H1 (cell line): ENCODE measurements at regions not wholly inside any gene's neighbourhood (a gene's known extent, or its start where the extent isn't known, plus 50 kb on each side); places are given as distances from the start of the nearest gene placed in this dataset.

Source experiments
- CTCF ChIA-PET: fragments of 300-600 bp; sonication (Branson Sonifier 250); formaldehyde crosslinking; loops from one replicate; lab custom pipeline; 2021; ENCODE audit not compliant: partially characterized antibody; lab: Charles Lee
- POLR2A ChIA-PET: fragments of 300-600 bp; sonication (Branson Sonifier 250); formaldehyde crosslinking; loops from one replicate; lab custom pipeline; 2021; ENCODE audit warnings: inconsistent platforms; ENCODE audit not compliant: partially characterized antibody; lab: Charles Lee
- DNase-seq, 2 experiments: peaks; one replicate each; pipeline versions ENCODE4 v3.0.0 to v3.0.0-alpha.2; 2010 to 2022; ENCODE audit warnings: low spot score in 2 of 2, low read depth in 1 of 2, mixed read lengths in 1 of 2
- FAIRE-seq: peaks from 2 replicates; lab custom pipeline; 2011; peaks lifted over from hg19 to GRCh38; lab: Jason Lieb, UNC
- H2AFZ ChIP-seq: 2 replicates; pipeline ENCODE4 v1.8.1; 2012; ENCODE audit warnings: low read length, inconsistent platforms
- H2AK5ac ChIP-seq: 2 replicates; pipeline ENCODE4 v1.6.1; 2013; ENCODE audit warnings: low read depth, low read length
- H2BK120ac ChIP-seq: replicated peaks from 2 replicates; pipeline ENCODE3; 2013; ENCODE audit warnings: low read depth, low read length, inconsistent platforms
- H2BK12ac ChIP-seq: 2 replicates; pipeline ENCODE4 v1.6.1; 2013; ENCODE audit warnings: low read depth, low read length
- H2BK15ac ChIP-seq: 2 replicates; pipeline ENCODE4 v1.6.1; 2013; ENCODE audit warnings: low read length
- H2BK20ac ChIP-seq: 2 replicates; pipeline ENCODE4 v1.6.1; 2013; ENCODE audit warnings: low read length
- H2BK5ac ChIP-seq: 2 replicates; pipeline ENCODE4 v1.6.1; 2013; ENCODE audit warnings: low read depth, low read length
- H3K14ac ChIP-seq: 2 replicates; pipeline ENCODE4 v1.6.1; 2013; ENCODE audit warnings: inconsistent platforms; ENCODE audit not compliant: insufficient read length
- H3K18ac ChIP-seq: 2 replicates; pipeline ENCODE4 v1.6.1; 2013; ENCODE audit warnings: low read length; ENCODE audit errors: extremely low read depth
- H3K23ac ChIP-seq: 2 replicates; pipeline ENCODE4 v1.6.1; 2013; ENCODE audit warnings: inconsistent platforms; ENCODE audit not compliant: insufficient read length
- H3K23me2 ChIP-seq: 2 replicates; pipeline ENCODE4 v1.6.1; 2013; ENCODE audit warnings: low read depth, low read length
- H3K27ac ChIP-seq: 2 replicates; pipeline ENCODE4 v1.6.1; 2011; ENCODE audit warnings: low read depth, low read length, inconsistent platforms
- H3K27me3 ChIP-seq, 4 experiments: replicated peaks in 1 of 4; 1 replicate in 1 of 4; 2 replicates in 3 of 4; pipeline versions ENCODE4 v1.6.1 to v1.8.1; 2011 to 2013; ENCODE audit warnings: low read length in 3 of 4, mild to moderate bottlenecking in 3 of 4, inconsistent platforms in 2 of 4, mixed read lengths in 2 of 4, moderate library complexity in 1 of 4; ENCODE audit not compliant: control insufficient read depth in 3 of 4, insufficient read depth in 3 of 4; ENCODE audit errors: extremely low read depth in 1 of 4
- H3K36me3 ChIP-seq, 4 experiments: 2 replicates each; pipeline versions ENCODE4 v1.6.1 to v1.8.1; 2011 to 2013; ENCODE audit warnings: mild to moderate bottlenecking in 4 of 4, low read length in 3 of 4, moderate library complexity in 2 of 4, control low read depth in 1 of 4, inconsistent platforms in 1 of 4; ENCODE audit not compliant: insufficient read depth in 4 of 4, control insufficient read depth in 2 of 4
- H3K4ac ChIP-seq: replicated peaks from 2 replicates; pipeline ENCODE3; 2013; ENCODE audit warnings: low read length, low read depth, mixed read lengths, inconsistent platforms; ENCODE audit not compliant: insufficient read length
- H3K4me1 ChIP-seq, 4 experiments: replicated peaks in 1 of 4; 1 replicate in 1 of 4; 2 replicates in 3 of 4; pipeline versions ENCODE4 v1.6.1 to v1.8.1; 2011 to 2013; ENCODE audit warnings: low read length in 3 of 4, inconsistent platforms in 2 of 4, mixed read lengths in 1 of 4; ENCODE audit not compliant: insufficient read depth in 4 of 4, control insufficient read depth in 3 of 4
- H3K4me2 ChIP-seq, 2 experiments: 2 replicates each; pipeline versions ENCODE4 v1.6.1 to v1.8.1; 2011 to 2013; ENCODE audit warnings: low read depth in 2 of 2, low read length in 2 of 2, control low read depth in 1 of 2, inconsistent platforms in 1 of 2, mild to moderate bottlenecking in 1 of 2; ENCODE audit not compliant: insufficient read depth in 1 of 2
- H3K4me3 ChIP-seq, 4 experiments: fragments of 200-600, 300-600 bp in 1 of 4; sonication (generic), shearing (Covaris generic), sonication (Bioruptor Twin) in 1 of 4; 2 replicates each; pipeline versions ENCODE4 v1.5.1 to v1.8.1; 2011 to 2016; ENCODE audit warnings: low read length in 4 of 4, low read depth in 3 of 4, control low read depth in 2 of 4, inconsistent platforms in 2 of 4, mild to moderate bottlenecking in 2 of 4, mixed read lengths in 1 of 4, moderate library complexity in 1 of 4; ENCODE audit not compliant: insufficient read depth in 2 of 4; ENCODE audit errors: extremely low read depth in 1 of 4
- H3K56ac ChIP-seq: replicated peaks from 2 replicates; pipeline ENCODE3; 2013; ENCODE audit warnings: low read depth, mild to moderate bottlenecking, mixed read lengths, low read length, inconsistent platforms; ENCODE audit not compliant: insufficient read length
- H3K79me1 ChIP-seq: 2 replicates; pipeline ENCODE4 v1.6.1; 2013; ENCODE audit warnings: low read depth, low read length, control low read depth
- H3K79me2 ChIP-seq, 2 experiments: 2 replicates each; pipeline versions ENCODE4 v1.6.1 to v1.8.1; 2012 to 2013; ENCODE audit warnings: low read length in 2 of 2, mild to moderate bottlenecking in 2 of 2, inconsistent platforms in 1 of 2; ENCODE audit not compliant: insufficient read depth in 2 of 2, control insufficient read depth in 1 of 2
- H3K9ac ChIP-seq, 4 experiments: replicated peaks in 1 of 4; 1 replicate in 1 of 4; 2 replicates in 3 of 4; pipeline versions ENCODE4 v1.6.1 to v1.8.1; 2011 to 2013; ENCODE audit warnings: low read depth in 3 of 4, low read length in 3 of 4, control low read depth in 2 of 4, mild to moderate bottlenecking in 2 of 4, moderate library complexity in 2 of 4, inconsistent platforms in 1 of 4; ENCODE audit errors: extremely low read depth in 1 of 4
- H3K9me3 ChIP-seq, 2 experiments: 2 replicates each; pipeline versions ENCODE4 v1.6.1 to v1.8.1; 2012 to 2013; ENCODE audit warnings: mild to moderate bottlenecking in 2 of 2, moderate library complexity in 2 of 2, control low read depth in 1 of 2, inconsistent platforms in 1 of 2, low read depth in 1 of 2, low read length in 1 of 2, mixed read lengths in 1 of 2; ENCODE audit not compliant: insufficient read depth in 2 of 2
- H4K20me1 ChIP-seq, 2 experiments: replicated peaks in 1 of 2; 2 replicates each; pipeline versions ENCODE3 to v1.8.1; 2011 to 2013; ENCODE audit warnings: inconsistent platforms in 2 of 2, low read length in 2 of 2, mild to moderate bottlenecking in 1 of 2; ENCODE audit not compliant: insufficient read depth in 2 of 2, control insufficient read depth in 1 of 2
- H4K5ac ChIP-seq: 2 replicates; pipeline ENCODE4 v1.6.1; 2013; ENCODE audit warnings: low read length, low read depth, mixed read lengths, inconsistent platforms; ENCODE audit not compliant: insufficient read length
- H4K8ac ChIP-seq: 2 replicates; pipeline ENCODE4 v1.8.0; 2013; ENCODE audit warnings: mild to moderate bottlenecking, moderate library complexity, low read length, inconsistent platforms; ENCODE audit not compliant: insufficient read depth; ENCODE audit errors: extremely low read depth
- H4K91ac ChIP-seq: replicated peaks from 2 replicates; pipeline ENCODE3; 2013; ENCODE audit warnings: low read length, mixed read lengths, inconsistent platforms; ENCODE audit not compliant: insufficient read length
- ASH2L ChIP-seq: fragments of 200-600, 300-600 bp; sonication (generic); IDR thresholded peaks from one replicate; pipeline ENCODE4 v1.7.1; 2017; ENCODE audit warnings: low read length
- CBX5 ChIP-seq: fragments of 300-800, 300-1000 bp; sonication (generic); IDR thresholded peaks from 2 replicates; pipeline ENCODE4 v1.7.1; 2016; ENCODE audit warnings: antibody characterized with exemption, low read length, low read depth
- EZH2 ChIP-seq: fragments of 200-600 bp; sonication (generic); IDR thresholded peaks from 2 replicates; pipeline ENCODE4 v1.7.1; 2012; ENCODE audit warnings: low read depth, mild to moderate bottlenecking, moderate library complexity, low read length, inconsistent platforms; ENCODE audit not compliant: severe bottlenecking
- HDAC2 ChIP-seq, 2 experiments: fragments of 300-600 bp in 1 of 2; sonication (generic) in 1 of 2; IDR thresholded peaks; 2 replicates each; pipeline ENCODE4 v1.6.1; 2011 to 2012; ENCODE audit warnings: low read depth in 2 of 2, low read length in 2 of 2, mild to moderate bottlenecking in 2 of 2, moderate library complexity in 2 of 2, borderline replicate concordance in 1 of 2, inconsistent platforms in 1 of 2
- RAD21 ChIP-seq, 2 experiments: IDR thresholded peaks in 1 of 2; conservative IDR thresholded peaks in 1 of 2; 2 replicates each; pipeline ENCODE4 v1.6.1; 2011; ENCODE audit warnings: low read depth in 2 of 2, low read length in 2 of 2, improper control_type of control experiment in 1 of 2, inconsistent platforms in 1 of 2, mild to moderate bottlenecking in 1 of 2, moderate library complexity in 1 of 2
- SP1 ChIP-seq: IDR thresholded peaks from 2 replicates; pipeline ENCODE4 v1.6.1; 2011; ENCODE audit warnings: low read depth, low read length
- SP2 ChIP-seq: IDR thresholded peaks from 2 replicates; pipeline ENCODE4 v1.6.1; 2012; ENCODE audit warnings: mild to moderate bottlenecking, low read length, inconsistent platforms
- SRF ChIP-seq: IDR thresholded peaks from 2 replicates; pipeline ENCODE4 v1.6.1; 2011; ENCODE audit warnings: mild to moderate bottlenecking, low read depth, low read length, moderate library complexity
- TAF1 ChIP-seq: IDR thresholded peaks from 2 replicates; pipeline ENCODE4 v1.6.1; 2011; ENCODE audit warnings: mild to moderate bottlenecking, low read depth, low read length
- TCF12 ChIP-seq: IDR thresholded peaks from 2 replicates; pipeline ENCODE4 v1.6.1; 2011; ENCODE audit warnings: low read depth, mild to moderate bottlenecking, low read length
- WGBS, 2 experiments: shearing (Covaris generic) in 1 of 2; methylation state at CpG; one replicate each; pipeline versions ENCODE4 v1.1.6 to v1.1.7; 2013 to 2015; ENCODE audit warnings: low lambda C conversion rate in 2 of 2, mixed read lengths in 2 of 2, inconsistent platforms in 1 of 2, low coverage in 1 of 2, missing lambda C conversion rate in 1 of 2; ENCODE audit not compliant: insufficient replicate concordance in 2 of 2, insufficient coverage in 1 of 2, insufficient read length in 1 of 2; ENCODE audit errors: extremely low coverage in 1 of 2, missing lambda C conversion rate in 1 of 2; 5-methylcytosine and 5-hydroxymethylcytosine counted together

- Histone ChIP-seq H3K36me3 (no peaks in the 10 kb centered on the region), H3K18ac (no peak overlapping the region), H3K4ac (no peak overlapping the region), H4K20me1 (no peaks in the 10 kb centered on the region), H2BK20ac (no peak overlapping the region), H4K5ac (no peak overlapping the region), H3K27ac (no peak overlapping the region), H2BK12ac (no peak overlapping the region), H3K27me3 (no peaks in the 10 kb centered on the region), H3K14ac (no peak overlapping the region), H3K79me2 (no peaks in the 10 kb centered on the region), H3K4me3 (no peak overlapping the region), H2BK15ac (no peak overlapping the region), H3K56ac (no peak overlapping the region), H3K4me1 (no peaks in the 10 kb centered on the region), H2BK120ac (no peak overlapping the region), H3K9ac (no peak overlapping the region), H3K9me3 (no peaks in the 10 kb centered on the region), H3K4me2 (no peak overlapping the region), H3K23me2 (no peaks in the 10 kb centered on the region), H2AFZ (no peak overlapping the region), H2AK5ac (no peak overlapping the region), H2BK5ac (no peak overlapping the region), H3K79me1 (no peaks in the 10 kb centered on the region), H4K8ac (no peak overlapping the region), H4K91ac (no peak overlapping the region), H3K23ac (no peak overlapping the region)
- 93% methylated on average over 3 of the region's 3 CpGs; no CpG with 5 or more reads in 1 of the 2 experiments for WGBS, 2 experiments
- no peak for FAIRE-seq
- DNase-seq, result no peak
- TF ChIP-seq EZH2 (no peak), ASH2L (no peak), RAD21 (IDR thresholded peaks at IDR 0.05 in 1 of 2, conservative IDR thresholded peaks at IDR 0.05 in 1 of 2; ENCODE audit: low read depth in 2 of 2, low read length in 2 of 2) (no peak), TCF12 (no peak), TAF1 (no peak), SRF (no peak), SP1 (no peak), HDAC2 (IDR thresholded peaks at IDR 0.05; ENCODE audit: borderline replicate concordance in 1 of 2, low read depth in 2 of 2, low read length in 2 of 2) (no peak), SP2 (no peak), CBX5 (no peak)
- CTCF ChIA-PET, result no interaction called here
- POLR2A ChIA-PET, result no interaction called here
Measured at GRCh38 chr14:85475113-85475512, 54.8 kb upstream of the FLRT2 start.
